ENCODE measurements at regions not wholly inside any gene's neighbourhood (a gene's known extent, or its start where the extent isn't known, plus 50 kb on each side); places are given as distances from the start of the nearest gene placed in this dataset.
"Not testable (repeated sequence)": the region's sequence is repeated elsewhere in the genome, so short reads cannot be mapped to it uniquely, and the experiment has no call there.

DNA sequence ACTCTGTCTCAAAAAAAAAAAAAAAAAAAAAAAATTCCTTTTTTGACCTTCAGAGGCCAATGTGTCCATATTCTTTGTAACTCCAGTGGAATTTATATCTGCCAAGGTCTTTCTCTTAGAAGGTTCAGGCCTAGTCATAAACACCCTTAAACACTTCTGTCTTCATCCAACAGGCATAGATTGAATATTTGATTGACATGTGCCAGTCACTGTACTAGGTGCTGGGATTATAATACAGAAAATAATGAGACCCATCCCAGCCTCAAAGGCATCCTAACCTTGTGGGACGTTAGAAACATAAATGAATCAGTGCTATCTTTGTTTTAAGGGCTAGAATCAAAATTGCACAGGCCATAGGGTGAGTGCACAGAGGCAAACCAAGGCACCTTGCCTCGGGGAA is 62.9 kb upstream of the SERBP1 start:
- H3K4me1 Mint-ChIP-seq, result no peaks in the 10 kb centered on the region
- POLR2A ChIA-PET, result no interaction called here
- TF ChIP-seq, protein P1, sequence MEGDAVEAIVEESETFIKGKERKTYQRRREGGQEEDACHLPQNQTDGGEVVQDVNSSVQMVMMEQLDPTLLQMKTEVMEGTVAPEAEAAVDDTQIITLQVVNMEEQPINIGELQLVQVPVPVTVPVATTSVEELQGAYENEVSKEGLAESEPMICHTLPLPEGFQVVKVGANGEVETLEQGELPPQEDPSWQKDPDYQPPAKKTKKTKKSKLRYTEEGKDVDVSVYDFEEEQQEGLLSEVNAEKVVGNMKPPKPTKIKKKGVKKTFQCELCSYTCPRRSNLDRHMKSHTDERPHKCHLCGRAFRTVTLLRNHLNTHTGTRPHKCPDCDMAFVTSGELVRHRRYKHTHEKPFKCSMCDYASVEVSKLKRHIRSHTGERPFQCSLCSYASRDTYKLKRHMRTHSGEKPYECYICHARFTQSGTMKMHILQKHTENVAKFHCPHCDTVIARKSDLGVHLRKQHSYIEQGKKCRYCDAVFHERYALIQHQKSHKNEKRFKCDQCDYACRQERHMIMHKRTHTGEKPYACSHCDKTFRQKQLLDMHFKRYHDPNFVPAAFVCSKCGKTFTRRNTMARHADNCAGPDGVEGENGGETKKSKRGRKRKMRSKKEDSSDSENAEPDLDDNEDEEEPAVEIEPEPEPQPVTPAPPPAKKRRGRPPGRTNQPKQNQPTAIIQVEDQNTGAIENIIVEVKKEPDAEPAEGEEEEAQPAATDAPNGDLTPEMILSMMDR (IDR thresholded peaks at IDR 0.05), result no peak
- ATAC-seq (ENCODE audit: low read depth) (no peak), DNase-seq (no peak)
- intact Hi-C loops (cut with micrococcal nuclease), result no loop called here
- CTCF ChIA-PET, result no interaction called here
- H3K4me3 Mint-ChIP-seq, result no peak overlapping the region
- H3K9me3 Mint-ChIP-seq, result no peaks in the 10 kb centered on the region
- H3K27me3 Mint-ChIP-seq, result peaks cover 2% of the 10 kb centered on the region
- no peak overlapping the region for H3K27ac Mint-ChIP-seq
- no peaks in the 10 kb centered on the region for H3K36me3 Mint-ChIP-seq (ENCODE audit: low read depth)

DNA sequence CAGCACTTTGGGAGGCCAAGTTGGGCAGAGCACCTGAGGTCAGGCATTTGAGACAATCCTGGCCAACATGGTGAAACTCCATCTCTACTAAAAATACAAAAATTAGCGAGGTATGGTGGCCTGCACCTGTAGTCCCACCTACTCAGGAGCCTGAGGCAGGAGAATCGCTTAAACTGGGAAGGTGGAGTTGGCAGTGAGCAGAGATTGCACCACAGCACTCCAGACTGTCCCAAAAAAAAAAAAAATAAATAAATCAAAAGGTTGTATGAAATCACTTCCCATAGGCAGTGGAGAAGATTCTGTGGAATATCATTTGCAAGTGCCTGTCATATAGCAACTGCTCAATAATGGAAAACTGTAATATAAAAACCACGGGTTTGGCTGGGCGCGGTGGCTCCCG is 65.1 kb upstream of the SERBP1 start:
- TF ChIP-seq, protein P1 (IDR thresholded peaks at IDR 0.05), result no peak
- H3K36me3 Mint-ChIP-seq (ENCODE audit: low read depth), result no peaks in the 10 kb centered on the region
- no peak for DNase-seq
- no peaks in the 10 kb centered on the region for H3K9me3 Mint-ChIP-seq
- peaks cover under 1% of the 10 kb centered on the region for H3K4me1 Mint-ChIP-seq
- no peak overlapping the region for H3K4me3 Mint-ChIP-seq
- no peak for ATAC-seq (ENCODE audit: low read depth)
- H3K27ac Mint-ChIP-seq, result no peak overlapping the region
- ChIA-PET CTCF (interaction anchor here (1.5 kb wide), 1 partner anchor 147 kb away, joined by 3 read pairs; no protein-coding TSS in a partner anchor), POLR2A (no interaction called here)
- H3K27me3 Mint-ChIP-seq, result peaks cover under 1% of the 10 kb centered on the region
- intact Hi-C loops (cut with micrococcal nuclease), result no loop called here

DNA sequence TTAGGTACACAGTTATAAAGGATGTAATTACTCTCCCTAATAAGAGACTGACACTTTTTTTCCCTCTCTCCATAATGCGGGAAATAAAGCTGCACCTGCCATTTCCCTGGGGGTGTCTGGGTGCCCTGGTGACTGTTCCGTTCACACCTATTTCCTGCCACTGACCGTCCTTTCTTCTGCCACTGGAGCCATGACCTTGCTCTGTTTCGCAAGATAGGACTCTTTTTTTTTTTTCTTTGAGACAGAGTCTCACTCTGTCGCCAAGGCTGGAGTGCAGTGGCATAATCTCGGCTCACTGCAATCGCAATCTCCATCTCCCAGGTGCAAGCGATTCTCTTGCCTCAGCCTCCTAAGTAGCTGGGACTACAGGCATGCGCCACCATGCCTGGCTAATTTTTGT is 66.1 kb upstream of the SERBP1 start:
- DNase-seq, result no peak
- no peak overlapping the region for H3K4me3 Mint-ChIP-seq
- peaks cover 4% of the 10 kb centered on the region for H3K4me1 Mint-ChIP-seq
- peaks cover 3% of the 10 kb centered on the region for H3K27me3 Mint-ChIP-seq
- ATAC-seq (ENCODE audit: low read depth), result no peak
- no peaks in the 10 kb centered on the region for H3K36me3 Mint-ChIP-seq (ENCODE audit: low read depth)
- intact Hi-C loops (cut with micrococcal nuclease), result no loop called here
- H3K27ac Mint-ChIP-seq, result no peak overlapping the region
- ChIA-PET POLR2A (no interaction called here), CTCF (interaction anchor here (1.5 kb wide), 1 partner anchor 10 kb away, joined by 3 read pairs; no protein-coding TSS in a partner anchor)
- no peaks in the 10 kb centered on the region for H3K9me3 Mint-ChIP-seq
- TF ChIP-seq, protein P1 (IDR thresholded peaks at IDR 0.05), result no peak

DNA sequence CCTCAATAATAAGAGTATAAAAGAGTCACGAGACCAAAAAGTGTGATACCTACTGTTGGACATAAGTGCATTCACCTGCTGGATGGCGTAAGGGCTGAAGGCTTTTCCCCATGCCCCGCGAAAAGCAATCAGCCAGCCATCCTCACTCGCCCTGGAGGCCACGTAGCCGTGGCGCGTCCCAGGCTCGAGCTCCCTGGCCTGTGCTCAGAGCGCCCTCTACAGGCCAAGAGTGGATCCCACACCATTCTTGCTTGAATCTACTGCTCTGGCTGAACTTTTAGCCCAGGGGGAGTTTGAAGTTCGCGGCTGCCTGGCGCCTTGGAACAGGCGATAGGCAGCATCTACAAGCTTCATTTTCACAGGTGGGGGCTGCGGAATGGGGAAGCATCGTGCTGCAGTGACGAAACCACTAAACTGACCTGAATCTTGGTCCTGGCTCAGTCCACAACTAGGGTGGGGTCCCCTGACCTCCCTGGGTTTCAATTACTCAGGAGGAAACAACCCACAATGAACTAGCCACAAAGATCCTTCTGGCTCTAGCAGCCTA is 70.3 kb upstream of the SERBP1 start:
- Mint-ChIP-seq H3K36me3 (ENCODE audit: low read depth) (no peaks in the 10 kb centered on the region), H3K27me3 (peaks cover 15% of the 10 kb centered on the region), H3K4me3 (no peak overlapping the region), H3K27ac (no peak overlapping the region), H3K9me3 (no peaks in the 10 kb centered on the region), H3K4me1 (peaks cover 4% of the 10 kb centered on the region)
- TF ChIP-seq, protein P1 (IDR thresholded peaks at IDR 0.05), result peak; percentile 80
- ChIA-PET CTCF (interaction anchor here (0.5 to 3.8 kb wide), 18 partner anchors 9 to 291 kb away, joined by 3 to 77 read pairs (median 5); partner anchors contain the start of gene SERBP1), POLR2A (interaction anchor here (0.7 kb wide), 1 partner anchor 118 kb away, joined by 4 read pairs; no protein-coding TSS in a partner anchor)
- peak; percentile 70 for DNase-seq
- peak; percentile 98 for ATAC-seq (ENCODE audit: low read depth)
- intact Hi-C loops (cut with micrococcal nuclease), result loop anchor here (1.0 to 5.0 kb wide), 8 partner anchors 70 to 735 kb away; partner anchors contain the start of genes DNAI4, MIER1 and SERBP1

DNA sequence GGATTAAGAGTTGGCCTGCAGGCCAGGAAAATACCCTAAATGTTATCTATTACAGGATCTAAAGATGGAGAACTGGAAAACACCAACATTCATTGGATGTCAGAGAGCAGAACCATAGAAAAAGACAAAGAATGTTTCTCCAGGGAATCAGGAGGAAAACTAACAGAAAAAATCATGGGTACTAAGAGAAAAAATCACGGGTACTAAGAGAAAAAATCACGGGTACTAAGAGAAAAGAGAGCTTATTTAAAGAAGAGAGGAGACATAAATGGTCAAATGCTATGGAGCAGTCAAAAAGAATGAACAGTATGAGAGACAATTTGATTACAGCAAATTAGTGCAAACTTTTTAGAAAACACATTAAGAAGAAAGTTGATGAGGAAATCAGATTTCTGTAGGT is 73.8 kb upstream of the SERBP1 start:
- no peak for ATAC-seq (ENCODE audit: low read depth)
- no peak for DNase-seq
- ChIA-PET CTCF (interaction anchor here (0.8 kb wide), 1 partner anchor 290 kb away, joined by 3 read pairs; no protein-coding TSS in a partner anchor), POLR2A (no interaction called here)
- peaks cover 4% of the 10 kb centered on the region for H3K4me1 Mint-ChIP-seq
- H3K27me3 Mint-ChIP-seq, result peaks cover 15% of the 10 kb centered on the region
- no peaks in the 10 kb centered on the region for H3K9me3 Mint-ChIP-seq
- intact Hi-C loops (cut with micrococcal nuclease), result loop anchor here (5.0 kb wide), 1 partner anchor 357 kb away; no protein-coding TSS in a partner anchor
- H3K4me3 Mint-ChIP-seq, result no peak overlapping the region
- TF ChIP-seq, protein P1 (IDR thresholded peaks at IDR 0.05), result no peak
- H3K36me3 Mint-ChIP-seq (ENCODE audit: low read depth), result no peaks in the 10 kb centered on the region
- no peak overlapping the region for H3K27ac Mint-ChIP-seq

DNA sequence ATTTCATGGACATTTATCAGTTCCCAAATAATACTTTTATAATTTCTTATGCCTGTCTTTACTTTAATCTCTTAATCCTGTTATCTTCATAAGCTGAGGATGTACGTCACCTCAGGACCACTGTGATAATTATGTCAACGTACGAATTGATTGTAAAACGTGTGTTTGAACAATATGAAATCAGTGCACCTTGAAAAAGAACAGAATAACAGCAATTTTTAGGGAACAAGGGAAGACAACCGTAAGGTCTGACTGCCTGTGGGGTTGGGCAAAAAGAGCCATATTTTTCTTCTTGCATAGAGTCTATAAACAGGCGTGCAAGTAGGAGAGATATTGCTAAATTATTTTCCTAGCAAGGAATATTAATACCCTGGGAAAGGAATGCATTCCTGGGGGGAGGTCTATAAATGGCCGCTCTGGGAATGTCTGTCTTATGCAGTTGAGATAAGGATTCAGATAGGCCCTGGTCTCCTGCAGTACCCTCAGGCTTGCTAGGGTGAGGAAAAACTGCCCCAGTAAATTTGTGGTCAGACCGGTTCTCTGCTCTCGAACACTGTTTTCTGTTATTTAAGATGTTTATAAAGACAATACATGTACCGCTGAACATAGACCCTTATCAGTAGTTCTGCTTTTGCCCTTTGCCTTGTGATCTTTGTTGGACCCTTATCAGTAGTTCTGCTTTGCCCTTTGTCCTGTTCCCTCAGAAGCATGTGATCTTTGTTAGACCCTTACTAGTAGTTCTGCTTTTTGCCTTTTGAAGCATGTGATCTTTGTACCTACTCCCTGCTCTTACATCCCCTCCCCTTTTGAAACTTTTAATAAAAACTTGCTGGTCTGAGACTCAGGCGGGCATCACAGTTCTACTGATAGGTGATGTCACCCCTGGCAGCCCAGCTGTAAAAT is 83.4 kb upstream of the SERBP1 start:
- intact Hi-C loops (cut with micrococcal nuclease); H3K27ac Mint-ChIP-seq; POLR2A ChIA-PET; H3K36me3 Mint-ChIP-seq (ENCODE audit: low read depth); H3K4me3 Mint-ChIP-seq; H3K27me3 Mint-ChIP-seq; DNase-seq; H3K4me1 Mint-ChIP-seq; ATAC-seq (ENCODE audit: low read depth): not testable (repeated sequence)
- H3K9me3 Mint-ChIP-seq, result peaks cover 11% of the 10 kb centered on the region
- CTCF ChIA-PET, result interaction anchor here (0.7 kb wide), 1 partner anchor 13 kb away, joined by 3 read pairs; no protein-coding TSS in a partner anchor

Measured in activated B cell treated with CpG ODN at 0.5 μM for 24 hours (primary cell).